K562 (cell line): ENCODE measurements at regions not wholly inside any gene's neighbourhood (a gene's known extent, or its start where the extent isn't known, plus 50 kb on each side); places are given as distances from the start of the nearest gene placed in this dataset.

Experiments
- ATAC-seq: fragments of 200-7000 bp; cut with Tn5 transposase; 3 replicates; pipeline ENCODE4 v1.9.1; 2020; ENCODE audit warnings: moderate library complexity
- BruUV-seq: library from RNA; stranded (reverse); fragments of 400-500 nt; replicated peaks from 2 replicates; lab custom pipeline; 2021; lab: Mats Ljungman, UMichigan
- CTCF ChIA-PET: fragments of 300-600 bp; formaldehyde crosslinking; extraction: SDS; loops from one replicate; lab custom pipeline; 2021; ENCODE audit warnings: low intra/inter-chr PET ratio; lab: Yijun Ruan, JAX
- POLR2A ChIA-PET: fragments of 300-600, 350-650 bp; sonication (Branson Sonifier 250); formaldehyde crosslinking; extraction: SDS; loops from one replicate; lab custom pipeline; 2021; ENCODE audit warnings: antibody characterized with exemption, inconsistent platforms; lab: Yijun Ruan, JAX
- DNase-seq, 4 experiments: peaks; one replicate each; pipeline versions ENCODE4 v3.0.0 to v3.0.0-alpha.2; 2011 to 2018; ENCODE audit warnings: low spot score in 3 of 4, mixed read lengths in 3 of 4; ENCODE audit errors: extremely low read depth in 1 of 4
- FAIRE-seq: peaks from 2 replicates; lab custom pipeline; 2011; peaks lifted over from hg19 to GRCh38; lab: Jason Lieb, UNC
- H2AFZ ChIP-seq: 2 replicates; pipeline ENCODE4 v1.6.0; 2011; ENCODE audit warnings: low read depth, low read length, control low read depth, inconsistent platforms
- H3K27ac ChIP-seq: fragments of 200-600 bp; 3 replicates; pipeline ENCODE4 v1.8.0; 2011; ENCODE audit warnings: low read depth, mild to moderate bottlenecking, control low read depth, inconsistent platforms, low read length, moderate library complexity, mixed read lengths; ENCODE audit errors: extremely low read depth
- H3K27me3 ChIP-seq, 2 experiments: fragments of 300-600 bp in 1 of 2; 2 replicates in 1 of 2; 3 replicates in 1 of 2; pipeline versions ENCODE4 v1.6.0 to v1.8.0; 2011; ENCODE audit warnings: inconsistent platforms in 2 of 2, low read length in 2 of 2, mild to moderate bottlenecking in 1 of 2, mixed read lengths in 1 of 2, moderate library complexity in 1 of 2; ENCODE audit not compliant: control insufficient read depth in 2 of 2, insufficient read depth in 2 of 2
- H3K36me3 ChIP-seq: fragments of 300-600 bp; 3 replicates; pipeline ENCODE4 v1.8.0; 2011; ENCODE audit warnings: mild to moderate bottlenecking, low read length, inconsistent platforms; ENCODE audit not compliant: control insufficient read depth, insufficient read depth
- H3K4me1 ChIP-seq, 2 experiments: fragments of 200-600 bp in 1 of 2; replicated peaks in 1 of 2; 2 replicates in 1 of 2; 3 replicates in 1 of 2; pipeline versions ENCODE4 v1.5.1 to v1.8.0; 2011; ENCODE audit warnings: inconsistent platforms in 2 of 2, low read length in 2 of 2, mild to moderate bottlenecking in 1 of 2, mixed read lengths in 1 of 2, moderate library complexity in 1 of 2; ENCODE audit not compliant: control insufficient read depth in 2 of 2, insufficient read depth in 2 of 2
- H3K4me2 ChIP-seq: 2 replicates; pipeline ENCODE4 v1.6.1; 2011; ENCODE audit warnings: low read length, control low read depth, inconsistent platforms, mixed read lengths; ENCODE audit not compliant: insufficient read depth
- H3K4me3 ChIP-seq: fragments of 200-600 bp; sonication (generic), shearing (Covaris generic); 2 replicates; pipeline ENCODE4 v1.5.1; 2016; ENCODE audit warnings: control low read depth, inconsistent platforms
- H3K79me2 ChIP-seq: fragments of 200-600 bp; 3 replicates; pipeline ENCODE4 v1.8.0; 2011; ENCODE audit warnings: low read length, inconsistent platforms; ENCODE audit not compliant: control insufficient read depth, insufficient read depth
- H3K9ac ChIP-seq, 2 experiments: 2 replicates each; pipeline versions ENCODE4 v1.6.0 to v1.6.1; 2011; ENCODE audit warnings: low read depth in 2 of 2, low read length in 2 of 2, control low read depth in 1 of 2, inconsistent platforms in 1 of 2, mild to moderate bottlenecking in 1 of 2, mixed read lengths in 1 of 2; ENCODE audit not compliant: insufficient read depth in 1 of 2
- H3K9me1 ChIP-seq: one replicate; pipeline ENCODE4 v1.6.0; 2011; ENCODE audit warnings: inconsistent platforms, mild to moderate bottlenecking, low read length, moderate library complexity; ENCODE audit not compliant: control insufficient read depth, insufficient read depth
- H3K9me3 ChIP-seq: replicated peaks from 2 replicates; pipeline ENCODE4 v1.5.1; 2011; ENCODE audit warnings: low read depth, low read length, inconsistent platforms; ENCODE audit not compliant: control insufficient read depth, insufficient read depth
- H4K20me1 ChIP-seq: replicated peaks from 2 replicates; pipeline ENCODE4 v1.6.1; 2011; ENCODE audit warnings: low read length, inconsistent platforms, mixed read lengths; ENCODE audit not compliant: control insufficient read depth, insufficient read depth
- CBFA2T3 ChIP-seq: fragments of 450-650 bp; IDR thresholded peaks from 2 replicates; pipeline ENCODE4 v1.6.1; 2017
- CREBBP ChIP-seq: IDR thresholded peaks from one replicate; pipeline ENCODE4 v1.6.1; 2012; ENCODE audit warnings: low read depth, mild to moderate bottlenecking, control low read depth, inconsistent platforms, low read length
- MAFG ChIP-seq: fragments of 450-650 bp; conservative IDR thresholded peaks from 2 replicates; pipeline ENCODE4 v1.6.1; 2016; ENCODE audit warnings: missing genetic modification characterization, missing compliant biosample characterization
- NCOA6 ChIP-seq: fragments of 450-650 bp; IDR thresholded peaks from 2 replicates; pipeline ENCODE4 v1.6.1; 2017; ENCODE audit warnings: mild to moderate bottlenecking
- ZFP36 ChIP-seq: fragments of 150-350 bp; IDR thresholded peaks from 2 replicates; pipeline ENCODE4 v1.6.1; 2018; ENCODE audit warnings: low read length, low read depth; ENCODE audit not compliant: partially characterized antibody
- ZNF184 ChIP-seq: sonication (generic); formaldehyde crosslinking; IDR thresholded peaks from 2 replicates; pipeline ENCODE4 v1.5.0; 2020; ENCODE audit warnings: missing genetic modification reagents
- ZNF316 ChIP-seq: fragments of 450-650 bp; IDR thresholded peaks from 2 replicates; pipeline ENCODE4 v1.6.1; 2016
- ZNF551 ChIP-seq: fragments of 250-450 bp; sonication (Bioruptor Pico); IDR thresholded peaks from 2 replicates; pipeline ENCODE4 v1.5.0; 2021; ENCODE audit warnings: mild to moderate bottlenecking, moderate library complexity
- WGBS: fragments of 100-300 bp; shearing (Covaris generic); methylation state at CpG from one replicate; pipeline ENCODE4 v1.1.6; 2016; ENCODE audit warnings: low coverage, mixed read lengths; ENCODE audit not compliant: insufficient coverage; ENCODE audit errors: missing lambda C conversion rate; 5-methylcytosine and 5-hydroxymethylcytosine counted together
- in situ Hi-C: fragments of 300-500 bp; cut with MboI; formaldehyde crosslinking; loops from 4 replicates; pipeline ENCODE4 v1.15.0; 2018; ENCODE audit warnings: inconsistent platforms, mixed read lengths
- intact Hi-C: fragments of 100-400 bp; cut with micrococcal nuclease; formaldehyde crosslinking; loops from 2 replicates; pipeline ENCODE4 v1.14.2; 2022

GRCh38 chr1:104098837-104099236 is 349.1 kb downstream of the AMY1C start:
- POLR2A ChIA-PET, result no interaction called here
- in situ Hi-C loops (no loop called here), intact Hi-C loops (no loop called here)
- CTCF ChIA-PET, result no interaction called here
- peak; percentile 31; the same call in 1 of the 2 replicates for TF ChIP-seq MAFG (tag)
- no peak for TF ChIP-seq ZFP36
- peak; percentile 22; the same call in 1 of the 2 replicates for TF ChIP-seq ZNF316
- ATAC-seq (no peak), DNase-seq (no peak), FAIRE-seq (no peak)
- Histone ChIP-seq H3K9me3 (no peaks in the 10 kb centered on the region), H3K36me3 (no peaks in the 10 kb centered on the region), H3K4me3 (no peak overlapping the region), H2AFZ (no peak overlapping the region), H3K9me1 (no peaks in the 10 kb centered on the region), H3K27me3 (no peaks in the 10 kb centered on the region), H3K79me2 (no peaks in the 10 kb centered on the region), H3K4me2 (no peak overlapping the region), H4K20me1 (no peaks in the 10 kb centered on the region), H3K27ac (no peak overlapping the region), H3K4me1 (no peaks in the 10 kb centered on the region), H3K9ac (no peak overlapping the region)
- 0% methylated on average over 3 of the region's 3 CpGs for WGBS
- BruUV-seq, result no TSS peak

- in situ Hi-C loops (no loop called here), intact Hi-C loops (no loop called here)
- Histone ChIP-seq H3K27ac (no peak overlapping the region), H3K4me3 (no peak overlapping the region), H3K36me3 (no peaks in the 10 kb centered on the region), H3K79me2 (no peaks in the 10 kb centered on the region), H3K4me2 (no peak overlapping the region), H4K20me1 (no peaks in the 10 kb centered on the region), H2AFZ (no peak overlapping the region), H3K9ac (no peak overlapping the region), H3K4me1 (no peaks in the 10 kb centered on the region), H3K27me3 (no peaks in the 10 kb centered on the region), H3K9me3 (no peaks in the 10 kb centered on the region), H3K9me1 (no peaks in the 10 kb centered on the region)
- POLR2A ChIA-PET, result no interaction called here
- CTCF ChIA-PET, result no interaction called here
- no TSS peak for BruUV-seq
- ATAC-seq (no peak), FAIRE-seq (no peak), DNase-seq (no peak)
- no peak for TF ChIP-seq ZNF551 (CRISPR knock-in tag)
- TF ChIP-seq ZNF184 (CRISPR knock-in tag), result no peak
- TF ChIP-seq CREBBP, result no peak
- TF ChIP-seq CBFA2T3, result no peak
- TF ChIP-seq NCOA6, result no peak
- 0% methylated on average over 2 of the region's 2 CpGs for WGBS
Measured at GRCh38 chr1:104100115-104100514, 350.4 kb downstream of the AMY1C start.
